Natural killer cell (primary cell): ENCODE measurements at regions not wholly inside any gene's neighbourhood (a gene's known extent, or its start where the extent isn't known, plus 50 kb on each side); places are given as distances from the start of the nearest gene placed in this dataset.
"Not testable (repeated sequence)": the region's sequence is repeated elsewhere in the genome, so short reads cannot be mapped to it uniquely, and the experiment has no call there.

Experiments
- ATAC-seq, 3 donors: fragments of 150-1000 bp in 2 of 3; fragments of 200-7000 bp in 1 of 3; cut with Tn5 transposase; 1 replicate in 1 of 3; 2 replicates in 2 of 3; pipeline ENCODE4 v1.10.0; 2021; ENCODE audit warnings: mild to moderate bottlenecking in 2 of 3, moderate library complexity in 2 of 3
- DNase-seq, 2 donors: peaks; one replicate each; pipeline versions ENCODE4 v3.0.0 to v3.0.0-alpha.2; 2013 to 2021; ENCODE audit warnings: mixed read lengths in 1 of 2
- H3K27ac ChIP-seq: one replicate; pipeline ENCODE4 v1.5.1; 2013; ENCODE audit warnings: mild to moderate bottlenecking, low read length
- H3K27me3 ChIP-seq: one replicate; pipeline ENCODE4 v1.6.1; 2013; ENCODE audit warnings: low read length; ENCODE audit not compliant: control insufficient read depth, insufficient read depth
- H3K36me3 ChIP-seq: one replicate; pipeline ENCODE4 v1.6.1; 2013; ENCODE audit warnings: low read length; ENCODE audit not compliant: control insufficient read depth, insufficient read depth
- H3K4me1 ChIP-seq: one replicate; pipeline ENCODE4 v1.6.1; 2013; ENCODE audit warnings: low read length; ENCODE audit not compliant: control insufficient read depth, insufficient read depth
- H3K4me3 ChIP-seq: one replicate; pipeline ENCODE4 v1.5.1; 2013; ENCODE audit warnings: low read length
- H3K9me3 ChIP-seq: one replicate; pipeline ENCODE4 v1.6.1; 2013; ENCODE audit warnings: low read length; ENCODE audit not compliant: control insufficient read depth, insufficient read depth
- H3K27ac Mint-ChIP-seq, 2 donors: one replicate each; pipeline ENCODE4 v1.8.0; 2022; ENCODE audit warnings: mild to moderate bottlenecking in 2 of 2, mixed read lengths in 2 of 2, moderate library complexity in 1 of 2
- H3K27me3 Mint-ChIP-seq, 2 donors: one replicate each; pipeline ENCODE4 v1.8.0; 2022; ENCODE audit warnings: low read depth in 2 of 2, mixed read lengths in 2 of 2
- H3K36me3 Mint-ChIP-seq: one replicate; pipeline ENCODE4 v1.8.0; 2022; ENCODE audit warnings: mixed read lengths
- H3K4me1 Mint-ChIP-seq, 2 donors: one replicate each; pipeline ENCODE4 v1.8.0; 2022; ENCODE audit warnings: mixed read lengths in 2 of 2
- H3K4me3 Mint-ChIP-seq: one replicate; pipeline ENCODE4 v1.8.0; 2022; ENCODE audit warnings: mild to moderate bottlenecking, moderate library complexity, mixed read lengths
- H3K9me3 Mint-ChIP-seq, 2 donors: one replicate each; pipeline ENCODE4 v1.8.0; 2022; ENCODE audit warnings: mixed read lengths in 2 of 2
- CTCF ChIP-seq: fragments of 200-600 bp; IDR thresholded peaks from one replicate; pipeline ENCODE4 v1.8.0; 2022; ENCODE audit warnings: antibody characterized with exemption
- WGBS: methylation state at CpG from one replicate; pipeline ENCODE4 v1.1.7; 2013; ENCODE audit warnings: missing lambda C conversion rate; ENCODE audit not compliant: insufficient coverage; 5-methylcytosine and 5-hydroxymethylcytosine counted together
- intact Hi-C: fragments of 100-400 bp; cut with micrococcal nuclease; formaldehyde crosslinking; loops from one replicate; pipeline ENCODE4 v1.14.2; 2022

- Mint-ChIP-seq H3K4me1 (no peaks in the 10 kb centered on the region), H3K27me3 (no peaks in the 10 kb centered on the region), H3K27ac (no peak overlapping the region), H3K4me3 (no peak overlapping the region), H3K36me3 (peaks cover 10% of the 10 kb centered on the region), H3K9me3 (peaks cover 4 to 18% of the 10 kb centered on the region in 2 donors)
- no peak for ATAC-seq
- Histone ChIP-seq H3K4me1 (no peaks in the 10 kb centered on the region), H3K9me3 (peaks cover 8% of the 10 kb centered on the region), H3K27me3 (no peaks in the 10 kb centered on the region), H3K27ac (no peak overlapping the region), H3K36me3 (no peaks in the 10 kb centered on the region), H3K4me3 (no peak overlapping the region)
- DNase-seq: no peak
- TF ChIP-seq CTCF: no peak
- 88% methylated on average over 3 of the region's 4 CpGs for WGBS
- intact Hi-C loops: no loop called here
These were observed 292.3 kb upstream of the CNTN5 start for GRCh38 chr11:98728421-98728820.

DNA sequence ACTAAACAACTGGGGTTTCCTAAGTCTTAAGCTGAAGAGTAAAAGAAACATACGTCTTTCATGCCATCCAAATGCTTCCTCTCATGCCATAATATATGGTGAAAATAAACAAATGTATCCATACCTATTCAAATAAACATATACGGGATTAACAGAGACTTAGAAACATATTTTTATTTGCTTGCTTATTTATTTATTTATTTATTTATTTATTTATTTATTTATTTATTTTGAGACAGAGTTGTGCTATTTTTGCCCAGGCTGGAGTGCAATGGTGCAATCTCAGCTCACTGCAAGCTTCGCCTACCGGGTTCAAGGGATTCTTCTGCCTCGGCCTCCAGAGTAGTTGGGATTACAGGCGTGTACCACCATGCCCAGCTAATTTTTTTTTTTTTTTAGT lies 291.6 kb upstream of the CNTN5 start:
- ATAC-seq: no peak
- DNase-seq: no peak
- no peak overlapping the region for H3K4me3 Mint-ChIP-seq
- Histone ChIP-seq H3K9me3 (peaks cover 8% of the 10 kb centered on the region), H3K4me1 (no peaks in the 10 kb centered on the region), H3K27me3 (no peaks in the 10 kb centered on the region), H3K27ac (no peak overlapping the region), H3K4me3 (no peak overlapping the region), H3K36me3 (no peaks in the 10 kb centered on the region)
- H3K27ac Mint-ChIP-seq: no peak overlapping the region
- intact Hi-C loops: no loop called here
- H3K9me3 Mint-ChIP-seq: peaks cover 4 to 19% of the 10 kb centered on the region in 2 donors
- 95% methylated on average over 4 of the region's 6 CpGs for WGBS
- H3K27me3 Mint-ChIP-seq: no peaks in the 10 kb centered on the region
- H3K36me3 Mint-ChIP-seq: peaks cover 3% of the 10 kb centered on the region
- H3K4me1 Mint-ChIP-seq: no peaks in the 10 kb centered on the region
- TF ChIP-seq CTCF: no peak

GRCh38 chr11:98732947-98733346 lies 287.8 kb upstream of the CNTN5 start:
- Histone ChIP-seq H3K9me3 (no peaks in the 10 kb centered on the region), H3K4me3 (no peak overlapping the region), H3K4me1 (no peaks in the 10 kb centered on the region), H3K36me3 (no peaks in the 10 kb centered on the region), H3K27me3 (no peaks in the 10 kb centered on the region), H3K27ac (no peak overlapping the region)
- Mint-ChIP-seq H3K4me3 (no peak overlapping the region), H3K9me3 (peaks cover 8 to 20% of the 10 kb centered on the region in 2 donors), H3K27me3 (no peaks in the 10 kb centered on the region), H3K4me1 (no peaks in the 10 kb centered on the region), H3K27ac (no peak overlapping the region), H3K36me3 (no peaks in the 10 kb centered on the region)
- TF ChIP-seq CTCF: no peak
- 93% methylated on average over 1 of the region's 1 CpG for WGBS
- intact Hi-C loops: no loop called here
- no peak for DNase-seq
- ATAC-seq: no peak

DNA sequence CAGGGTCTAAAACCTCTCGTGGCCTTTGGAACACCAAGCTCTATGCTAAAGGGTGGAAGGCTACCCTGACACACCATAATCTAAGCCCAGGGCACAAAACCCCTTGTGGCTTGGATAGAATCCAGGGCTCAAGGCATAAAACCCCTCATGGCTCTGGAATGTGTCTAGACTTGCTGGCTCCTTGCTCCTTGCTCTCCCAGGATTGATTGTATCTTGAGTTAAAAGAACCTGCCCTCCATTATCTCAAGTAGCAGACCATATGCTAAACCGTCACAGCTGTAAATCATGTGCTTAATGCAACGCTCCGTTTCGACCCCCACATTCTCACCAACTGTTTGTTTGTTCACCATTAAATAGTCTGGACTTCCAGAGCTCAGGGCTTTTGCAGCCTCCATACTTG lies 287.4 kb upstream of the CNTN5 start:
- H3K27me3 ChIP-seq, H3K36me3 ChIP-seq, H3K27ac ChIP-seq, H3K4me1 Mint-ChIP-seq, H3K27me3 Mint-ChIP-seq, H3K4me1 ChIP-seq, intact Hi-C loops, ATAC-seq, H3K4me3 ChIP-seq, H3K4me3 Mint-ChIP-seq, H3K36me3 Mint-ChIP-seq, H3K9me3 ChIP-seq, H3K27ac Mint-ChIP-seq, DNase-seq: not testable (repeated sequence)
- WGBS: 71% methylated on average over 5 of the region's 5 CpGs
- peaks cover 8 to 18% of the 10 kb centered on the region in 2 donors for H3K9me3 Mint-ChIP-seq
